K562 (cell line): ENCODE measurements at regions not wholly inside any gene's neighbourhood (a gene's known extent, or its start where the extent isn't known, plus 50 kb on each side); places are given as distances from the start of the nearest gene placed in this dataset.

Source experiments
- BRCA1 ChIP-seq, 2 experiments: fragments of 450-650 bp in 1 of 2; sonication (generic) in 1 of 2; formaldehyde crosslinking in 1 of 2; IDR thresholded peaks; 2 replicates each; pipeline versions ENCODE4 v1.5.0 to v1.6.1; 2017 to 2020; ENCODE audit warnings: mild to moderate bottlenecking in 1 of 2, missing genetic modification reagents in 1 of 2
- CCNT2 ChIP-seq: IDR thresholded peaks from 2 replicates; pipeline ENCODE4 v1.6.1; 2011; ENCODE audit warnings: borderline replicate concordance, low read depth, mild to moderate bottlenecking, moderate library complexity, mixed read lengths, low read length; ENCODE audit not compliant: insufficient read length; ENCODE audit errors: extremely low read depth
- IRF2 ChIP-seq: sonication (generic); formaldehyde crosslinking; IDR thresholded peaks from 2 replicates; pipeline ENCODE4 v1.8.1; 2022; ENCODE audit warnings: mild to moderate bottlenecking, missing genetic modification reagents
- MYNN ChIP-seq, 2 experiments: sonication (generic); formaldehyde crosslinking in 1 of 2; IDR thresholded peaks; 2 replicates each; pipeline versions ENCODE4 v1.5.0 to v1.6.1; 2016 to 2020; ENCODE audit warnings: antibody characterized with exemption in 1 of 2, missing genetic modification reagents in 1 of 2
- POLR2AphosphoS5 ChIP-seq: IDR thresholded peaks from 2 replicates; pipeline ENCODE4 v1.6.1; 2011; ENCODE audit warnings: mild to moderate bottlenecking, low read depth, low read length, moderate library complexity; ENCODE audit not compliant: control insufficient read depth, insufficient read depth
- RAD51 ChIP-seq: fragments of 450-650 bp; IDR thresholded peaks from 2 replicates; pipeline ENCODE4 v1.7.1; 2016; ENCODE audit warnings: low read depth, mild to moderate bottlenecking, borderline replicate concordance
- XRCC5 ChIP-seq: fragments of 200-400 bp; formaldehyde crosslinking; IDR thresholded peaks from 2 replicates; pipeline ENCODE4 v1.6.1; 2017; ENCODE audit warnings: low read depth, mild to moderate bottlenecking, low read length
- ZNF224 ChIP-seq: sonication (generic); formaldehyde crosslinking; IDR thresholded peaks from 2 replicates; pipeline ENCODE4 v1.8.0; 2022; ENCODE audit warnings: mild to moderate bottlenecking, missing genetic modification reagents
- ZNF274 ChIP-seq: IDR thresholded peaks from 2 replicates; pipeline ENCODE4 v1.6.1; 2011; ENCODE audit warnings: low read depth, mild to moderate bottlenecking, low read length, moderate library complexity, borderline replicate concordance
- ZNF695 ChIP-seq: fragments of 450-650 bp; formaldehyde crosslinking; IDR thresholded peaks from 2 replicates; pipeline ENCODE4 v1.4.0; 2020; ENCODE audit warnings: mild to moderate bottlenecking, moderate library complexity
- TF ChIP-seq, protein P1 (sequence below), 3 experiments: IDR thresholded peaks in 2 of 3; conservative IDR thresholded peaks in 1 of 3; 2 replicates each; pipeline ENCODE4 v1.5.1; 2011 to 2012; ENCODE audit warnings: low read length in 3 of 3, mild to moderate bottlenecking in 3 of 3, control low read depth in 2 of 3, improper control_type of control experiment in 1 of 3, inconsistent platforms in 1 of 3, low read depth in 1 of 3, mixed read lengths in 1 of 3, moderate library complexity in 1 of 3; ENCODE audit not compliant: insufficient read depth in 2 of 3
- TF ChIP-seq, protein P2 (sequence below): fragments of 250-450 bp; sonication (Bioruptor Pico); IDR thresholded peaks from 2 replicates; pipeline ENCODE4 v1.4.0; 2020; ENCODE audit warnings: mild to moderate bottlenecking
- TF ChIP-seq, protein P3 (sequence below): sonication (generic); formaldehyde crosslinking; IDR thresholded peaks from 2 replicates; pipeline ENCODE4 v1.8.1; 2023; ENCODE audit warnings: mild to moderate bottlenecking, missing genetic modification reagents
- TF ChIP-seq, protein P4 (sequence below): sonication (generic); formaldehyde crosslinking; IDR thresholded peaks from 2 replicates; pipeline ENCODE4 v1.8.0; 2022; ENCODE audit warnings: mild to moderate bottlenecking, missing genetic modification reagents

DNA sequence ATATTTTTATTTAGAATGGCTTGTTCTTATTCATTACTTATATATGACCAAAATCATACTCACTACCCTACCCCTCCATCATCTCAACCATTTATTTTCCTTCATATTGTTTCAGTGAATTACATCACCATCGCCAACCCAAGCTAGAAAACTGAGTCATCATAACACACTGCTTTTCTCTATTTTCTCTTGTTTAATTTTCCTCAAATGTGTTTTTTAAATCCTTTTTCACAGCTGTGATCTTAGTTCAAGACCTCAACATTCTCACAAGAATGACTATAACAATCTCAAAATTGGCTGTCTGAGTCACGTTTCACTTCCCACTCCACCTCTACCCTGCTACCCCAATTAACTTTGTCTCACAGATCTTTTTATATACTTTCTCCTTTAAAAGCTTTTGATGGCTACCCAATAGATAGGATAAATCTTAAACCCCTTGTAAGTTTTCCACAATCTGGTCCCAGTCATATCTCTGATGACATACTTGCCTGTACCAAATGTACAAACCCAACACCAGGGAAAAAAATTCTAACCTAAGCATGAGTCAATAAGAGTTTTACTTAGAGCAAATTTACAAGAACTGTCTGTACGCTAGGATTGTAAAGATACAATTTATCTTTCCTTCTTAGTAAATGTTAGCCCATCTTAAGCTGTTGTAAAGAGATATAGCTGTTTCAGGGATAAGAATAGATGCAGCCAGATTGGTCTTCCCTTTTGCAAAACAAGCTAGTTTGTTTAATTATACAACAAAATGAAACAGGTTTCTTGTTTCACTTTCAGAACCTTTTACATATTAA is 635.1 kb upstream of the SLC39A10 start:
- TF ChIP-seq RAD51 (no peak), CCNT2 (no peak), POLR2AphosphoS5 (no peak), ZNF695 (CRISPR knock-in tag) (no peak), XRCC5 (no peak), IRF2 (no peak), ZNF274 (no peak), BRCA1 (IDR thresholded peaks at IDR 0.05) (no peak), BRCA1 (CRISPR knock-in tag; IDR thresholded peaks at IDR 0.05) (no peak), ZNF224 (CRISPR knock-in tag) (no peak), MYNN (IDR thresholded peaks at IDR 0.05) (no peak), MYNN (CRISPR knock-in tag; IDR thresholded peaks at IDR 0.05) (no peak)
- TF ChIP-seq, protein P1, sequence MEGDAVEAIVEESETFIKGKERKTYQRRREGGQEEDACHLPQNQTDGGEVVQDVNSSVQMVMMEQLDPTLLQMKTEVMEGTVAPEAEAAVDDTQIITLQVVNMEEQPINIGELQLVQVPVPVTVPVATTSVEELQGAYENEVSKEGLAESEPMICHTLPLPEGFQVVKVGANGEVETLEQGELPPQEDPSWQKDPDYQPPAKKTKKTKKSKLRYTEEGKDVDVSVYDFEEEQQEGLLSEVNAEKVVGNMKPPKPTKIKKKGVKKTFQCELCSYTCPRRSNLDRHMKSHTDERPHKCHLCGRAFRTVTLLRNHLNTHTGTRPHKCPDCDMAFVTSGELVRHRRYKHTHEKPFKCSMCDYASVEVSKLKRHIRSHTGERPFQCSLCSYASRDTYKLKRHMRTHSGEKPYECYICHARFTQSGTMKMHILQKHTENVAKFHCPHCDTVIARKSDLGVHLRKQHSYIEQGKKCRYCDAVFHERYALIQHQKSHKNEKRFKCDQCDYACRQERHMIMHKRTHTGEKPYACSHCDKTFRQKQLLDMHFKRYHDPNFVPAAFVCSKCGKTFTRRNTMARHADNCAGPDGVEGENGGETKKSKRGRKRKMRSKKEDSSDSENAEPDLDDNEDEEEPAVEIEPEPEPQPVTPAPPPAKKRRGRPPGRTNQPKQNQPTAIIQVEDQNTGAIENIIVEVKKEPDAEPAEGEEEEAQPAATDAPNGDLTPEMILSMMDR (IDR thresholded peaks at IDR 0.05 in 2 of 3, conservative IDR thresholded peaks at IDR 0.05 in 1 of 3; ENCODE audit: insufficient read depth in 2 of 3, low read depth in 1 of 3, low read length in 3 of 3) = no peak
- TF ChIP-seq, protein P2, sequence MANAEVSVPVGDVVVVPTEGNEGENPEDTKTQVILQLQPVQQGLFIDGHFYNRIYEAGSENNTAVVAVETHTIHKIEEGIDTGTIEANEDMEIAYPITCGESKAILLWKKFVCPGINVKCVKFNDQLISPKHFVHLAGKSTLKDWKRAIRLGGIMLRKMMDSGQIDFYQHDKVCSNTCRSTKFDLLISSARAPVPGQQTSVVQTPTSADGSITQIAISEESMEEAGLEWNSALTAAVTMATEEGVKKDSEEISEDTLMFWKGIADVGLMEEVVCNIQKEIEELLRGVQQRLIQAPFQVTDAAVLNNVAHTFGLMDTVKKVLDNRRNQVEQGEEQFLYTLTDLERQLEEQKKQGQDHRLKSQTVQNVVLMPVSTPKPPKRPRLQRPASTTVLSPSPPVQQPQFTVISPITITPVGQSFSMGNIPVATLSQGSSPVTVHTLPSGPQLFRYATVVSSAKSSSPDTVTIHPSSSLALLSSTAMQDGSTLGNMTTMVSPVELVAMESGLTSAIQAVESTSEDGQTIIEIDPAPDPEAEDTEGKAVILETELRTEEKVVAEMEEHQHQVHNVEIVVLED = no peak
- TF ChIP-seq, protein P3, sequence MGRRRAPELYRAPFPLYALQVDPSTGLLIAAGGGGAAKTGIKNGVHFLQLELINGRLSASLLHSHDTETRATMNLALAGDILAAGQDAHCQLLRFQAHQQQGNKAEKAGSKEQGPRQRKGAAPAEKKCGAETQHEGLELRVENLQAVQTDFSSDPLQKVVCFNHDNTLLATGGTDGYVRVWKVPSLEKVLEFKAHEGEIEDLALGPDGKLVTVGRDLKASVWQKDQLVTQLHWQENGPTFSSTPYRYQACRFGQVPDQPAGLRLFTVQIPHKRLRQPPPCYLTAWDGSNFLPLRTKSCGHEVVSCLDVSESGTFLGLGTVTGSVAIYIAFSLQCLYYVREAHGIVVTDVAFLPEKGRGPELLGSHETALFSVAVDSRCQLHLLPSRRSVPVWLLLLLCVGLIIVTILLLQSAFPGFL (CRISPR knock-in tag) = no peak
- TF ChIP-seq, protein P4, sequence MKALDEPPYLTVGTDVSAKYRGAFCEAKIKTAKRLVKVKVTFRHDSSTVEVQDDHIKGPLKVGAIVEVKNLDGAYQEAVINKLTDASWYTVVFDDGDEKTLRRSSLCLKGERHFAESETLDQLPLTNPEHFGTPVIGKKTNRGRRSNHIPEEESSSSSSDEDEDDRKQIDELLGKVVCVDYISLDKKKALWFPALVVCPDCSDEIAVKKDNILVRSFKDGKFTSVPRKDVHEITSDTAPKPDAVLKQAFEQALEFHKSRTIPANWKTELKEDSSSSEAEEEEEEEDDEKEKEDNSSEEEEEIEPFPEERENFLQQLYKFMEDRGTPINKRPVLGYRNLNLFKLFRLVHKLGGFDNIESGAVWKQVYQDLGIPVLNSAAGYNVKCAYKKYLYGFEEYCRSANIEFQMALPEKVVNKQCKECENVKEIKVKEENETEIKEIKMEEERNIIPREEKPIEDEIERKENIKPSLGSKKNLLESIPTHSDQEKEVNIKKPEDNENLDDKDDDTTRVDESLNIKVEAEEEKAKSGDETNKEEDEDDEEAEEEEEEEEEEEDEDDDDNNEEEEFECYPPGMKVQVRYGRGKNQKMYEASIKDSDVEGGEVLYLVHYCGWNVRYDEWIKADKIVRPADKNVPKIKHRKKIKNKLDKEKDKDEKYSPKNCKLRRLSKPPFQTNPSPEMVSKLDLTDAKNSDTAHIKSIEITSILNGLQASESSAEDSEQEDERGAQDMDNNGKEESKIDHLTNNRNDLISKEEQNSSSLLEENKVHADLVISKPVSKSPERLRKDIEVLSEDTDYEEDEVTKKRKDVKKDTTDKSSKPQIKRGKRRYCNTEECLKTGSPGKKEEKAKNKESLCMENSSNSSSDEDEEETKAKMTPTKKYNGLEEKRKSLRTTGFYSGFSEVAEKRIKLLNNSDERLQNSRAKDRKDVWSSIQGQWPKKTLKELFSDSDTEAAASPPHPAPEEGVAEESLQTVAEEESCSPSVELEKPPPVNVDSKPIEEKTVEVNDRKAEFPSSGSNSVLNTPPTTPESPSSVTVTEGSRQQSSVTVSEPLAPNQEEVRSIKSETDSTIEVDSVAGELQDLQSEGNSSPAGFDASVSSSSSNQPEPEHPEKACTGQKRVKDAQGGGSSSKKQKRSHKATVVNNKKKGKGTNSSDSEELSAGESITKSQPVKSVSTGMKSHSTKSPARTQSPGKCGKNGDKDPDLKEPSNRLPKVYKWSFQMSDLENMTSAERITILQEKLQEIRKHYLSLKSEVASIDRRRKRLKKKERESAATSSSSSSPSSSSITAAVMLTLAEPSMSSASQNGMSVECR (CRISPR knock-in tag) = no peak
